ENCODE measurements at regions not wholly inside any gene's neighbourhood (a gene's known extent, or its start where the extent isn't known, plus 50 kb on each side); places are given as distances from the start of the nearest gene placed in this dataset.

- peaks cover 15% of the 10 kb centered on the region for H3K9me3 Mint-ChIP-seq
- H3K36me3 Mint-ChIP-seq (ENCODE audit: low read depth), result peaks cover 8% of the 10 kb centered on the region
- intact Hi-C loops (cut with micrococcal nuclease), result no loop called here
- no peaks in the 10 kb centered on the region for H3K4me1 Mint-ChIP-seq (ENCODE audit: low read depth)
- H3K27me3 Mint-ChIP-seq (ENCODE audit: low read depth), result no peaks in the 10 kb centered on the region
- H3K4me3 Mint-ChIP-seq, result no peak overlapping the region
- no peak for DNase-seq
- no peak overlapping the region for H3K27ac Mint-ChIP-seq
- CTCF ChIA-PET, result no interaction called here
These were observed 88.7 kb upstream of the MAP4K3 start for GRCh38 chr2:39525636-39526412.

DNA sequence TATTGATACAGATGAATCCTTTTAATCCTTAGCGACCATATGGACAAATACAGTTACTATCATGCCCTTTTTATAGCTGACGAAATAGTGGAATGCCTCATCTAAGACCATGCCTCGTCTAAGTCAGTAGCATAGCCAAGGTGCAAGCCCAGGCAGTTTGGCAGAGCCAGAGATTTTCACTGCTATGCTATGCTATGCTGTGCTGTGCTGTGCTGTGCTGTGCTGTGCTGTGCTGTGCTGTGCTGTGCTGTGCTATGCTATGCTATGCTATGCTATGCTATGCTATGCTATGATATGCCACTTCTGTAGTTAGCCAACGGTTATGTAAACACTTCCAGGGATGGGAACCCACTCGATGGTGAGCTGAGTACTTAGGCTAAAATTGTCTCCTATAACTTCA lies 91.6 kb upstream of the MAP4K3 start:
- Mint-ChIP-seq H3K36me3 (ENCODE audit: low read depth) (no peaks in the 10 kb centered on the region), H3K4me3 (no peak overlapping the region), H3K27ac (no peak overlapping the region), H3K9me3 (no peaks in the 10 kb centered on the region), H3K4me1 (ENCODE audit: low read depth) (no peaks in the 10 kb centered on the region), H3K27me3 (ENCODE audit: low read depth) (no peaks in the 10 kb centered on the region)
- intact Hi-C loops (cut with micrococcal nuclease), result no loop called here
- CTCF ChIA-PET, result no interaction called here
- no peak for DNase-seq

DNA sequence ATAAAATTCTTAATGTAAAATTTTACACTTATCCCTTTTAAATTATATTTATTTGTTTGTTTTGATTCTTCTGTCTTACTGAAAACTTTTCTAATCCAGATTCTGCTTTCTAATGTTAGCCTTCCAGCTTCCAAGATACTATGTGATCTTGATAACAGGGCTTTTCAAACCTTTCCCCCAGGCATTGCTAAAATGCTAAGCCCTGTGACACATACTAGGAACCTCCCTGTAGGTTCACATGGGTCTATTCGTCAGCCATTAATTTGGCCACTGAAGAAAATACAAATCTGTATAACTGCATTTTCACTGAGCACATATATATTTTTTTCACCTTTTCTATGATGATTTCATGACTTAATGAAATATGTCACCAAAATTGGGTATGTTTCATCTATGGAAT lies 92.8 kb upstream of the MAP4K3 start:
- H3K27me3 Mint-ChIP-seq (ENCODE audit: low read depth), result no peaks in the 10 kb centered on the region
- no peak for DNase-seq
- intact Hi-C loops (cut with micrococcal nuclease), result loop anchor here (5.0 kb wide), 1 partner anchor 153 kb away; no protein-coding TSS in a partner anchor
- no peak overlapping the region for H3K4me3 Mint-ChIP-seq
- no peaks in the 10 kb centered on the region for H3K9me3 Mint-ChIP-seq
- H3K27ac Mint-ChIP-seq, result no peak overlapping the region
- CTCF ChIA-PET, result no interaction called here
- H3K36me3 Mint-ChIP-seq (ENCODE audit: low read depth), result no peaks in the 10 kb centered on the region
- no peaks in the 10 kb centered on the region for H3K4me1 Mint-ChIP-seq (ENCODE audit: low read depth)

DNA sequence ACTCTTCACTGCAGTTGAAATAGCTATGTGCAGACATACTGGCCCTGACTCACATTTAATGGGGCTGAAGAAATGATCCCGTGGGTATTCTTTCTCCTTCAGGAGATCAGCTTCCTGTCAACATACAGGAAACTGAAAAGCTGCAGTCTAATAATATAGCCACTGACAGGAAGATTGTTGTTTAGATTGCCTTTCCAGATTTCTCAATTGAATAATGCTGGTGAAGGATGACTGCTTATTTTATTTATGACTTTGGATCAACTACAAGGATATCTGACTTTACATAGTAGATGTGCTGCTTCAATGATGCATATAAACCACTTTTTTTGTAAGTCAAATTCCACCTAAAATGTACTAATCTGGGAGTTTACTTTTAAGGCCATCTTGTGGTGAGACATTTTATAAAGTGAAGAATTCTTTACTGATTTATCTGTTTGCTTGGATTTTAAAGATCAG lies 93.4 kb upstream of the MAP4K3 start:
- H3K9me3 Mint-ChIP-seq, result no peaks in the 10 kb centered on the region
- DNase-seq, result no peak
- no peaks in the 10 kb centered on the region for H3K36me3 Mint-ChIP-seq (ENCODE audit: low read depth)
- H3K4me1 Mint-ChIP-seq (ENCODE audit: low read depth), result no peaks in the 10 kb centered on the region
- H3K4me3 Mint-ChIP-seq, result no peak overlapping the region
- no peak overlapping the region for H3K27ac Mint-ChIP-seq
- intact Hi-C loops (cut with micrococcal nuclease), result loop anchor here (5.0 kb wide), 1 partner anchor 153 kb away; no protein-coding TSS in a partner anchor
- no peaks in the 10 kb centered on the region for H3K27me3 Mint-ChIP-seq (ENCODE audit: low read depth)
- CTCF ChIA-PET, result no interaction called here

DNA sequence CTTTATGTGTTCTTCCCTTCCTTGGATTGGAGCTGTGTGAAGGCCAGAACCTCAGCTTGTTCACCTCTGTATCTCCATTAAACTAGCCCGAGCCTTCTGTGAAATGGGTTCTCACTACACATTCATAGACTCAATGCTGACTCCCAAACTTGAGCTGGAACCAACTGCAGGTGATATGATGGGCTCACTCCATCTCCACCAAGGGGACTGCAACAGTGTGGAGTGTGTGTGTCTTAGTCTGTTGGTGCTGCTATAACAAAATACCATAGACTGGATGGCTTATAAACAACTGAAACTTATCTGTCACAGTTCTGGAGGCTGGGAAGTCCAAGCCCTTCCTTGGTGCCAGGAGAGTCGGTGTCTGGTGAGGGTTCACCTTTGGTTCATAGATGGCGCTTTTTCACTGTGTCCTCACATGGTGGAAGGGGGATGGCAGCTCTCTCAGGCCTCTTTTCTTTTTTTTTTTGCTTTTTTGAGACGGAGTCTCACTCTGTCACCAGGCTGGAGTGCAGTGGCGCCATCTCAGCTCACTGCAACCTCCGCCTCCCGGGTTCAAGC lies 94.2 kb upstream of the MAP4K3 start:
- no peaks in the 10 kb centered on the region for H3K36me3 Mint-ChIP-seq (ENCODE audit: low read depth)
- no peak overlapping the region for H3K27ac Mint-ChIP-seq
- DNase-seq, result no peak
- intact Hi-C loops (cut with micrococcal nuclease), result loop anchor here (5.0 kb wide), 1 partner anchor 154 kb away; no protein-coding TSS in a partner anchor
- no peaks in the 10 kb centered on the region for H3K9me3 Mint-ChIP-seq
- no peak overlapping the region for H3K4me3 Mint-ChIP-seq
- no peaks in the 10 kb centered on the region for H3K4me1 Mint-ChIP-seq (ENCODE audit: low read depth)
- CTCF ChIA-PET, result no interaction called here
- no peaks in the 10 kb centered on the region for H3K27me3 Mint-ChIP-seq (ENCODE audit: low read depth)

GRCh38 chr2:39532933-39533332 lies 95.8 kb upstream of the MAP4K3 start:
- Mint-ChIP-seq H3K4me3 (no peak overlapping the region), H3K36me3 (ENCODE audit: low read depth) (no peaks in the 10 kb centered on the region), H3K27me3 (ENCODE audit: low read depth) (no peaks in the 10 kb centered on the region), H3K27ac (no peak overlapping the region), H3K9me3 (no peaks in the 10 kb centered on the region), H3K4me1 (ENCODE audit: low read depth) (peaks cover 11% of the 10 kb centered on the region)
- CTCF ChIA-PET, result no interaction called here
- DNase-seq, result no peak
- intact Hi-C loops (cut with micrococcal nuclease), result loop anchor here (5.0 kb wide), 1 partner anchor 156 kb away; no protein-coding TSS in a partner anchor

DNA sequence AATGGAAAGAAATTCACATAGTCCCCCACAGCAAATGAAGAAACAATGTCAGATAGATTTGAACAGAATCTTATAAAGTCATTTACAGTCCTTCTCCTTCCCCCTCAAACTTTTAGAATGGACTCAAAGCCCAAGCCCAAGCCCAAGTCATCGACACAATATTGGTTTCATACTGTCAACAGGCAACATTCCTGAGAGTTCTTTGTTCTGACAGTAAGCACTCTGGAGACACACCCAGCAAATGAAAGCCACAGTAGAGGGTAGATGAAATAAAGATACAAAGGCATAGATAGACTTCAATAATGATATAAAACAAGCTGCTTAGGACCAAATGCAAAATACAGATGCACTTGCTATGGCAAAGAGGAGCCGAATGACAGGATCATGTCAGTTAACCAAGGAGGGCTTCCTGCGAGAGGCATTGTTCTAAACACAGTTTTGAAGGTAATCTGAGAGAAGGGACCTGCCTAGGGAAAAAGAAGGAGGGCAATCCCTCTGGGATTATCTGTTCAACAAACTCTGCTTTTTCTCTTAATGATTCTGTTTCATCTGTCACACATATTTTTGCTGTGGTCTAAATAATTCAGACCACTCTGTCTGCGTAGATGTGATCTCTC lies 97.1 kb upstream of the MAP4K3 start:
- Mint-ChIP-seq H3K36me3 (ENCODE audit: low read depth) (no peaks in the 10 kb centered on the region), H3K4me3 (no peak overlapping the region), H3K27me3 (ENCODE audit: low read depth) (no peaks in the 10 kb centered on the region), H3K4me1 (ENCODE audit: low read depth) (peaks cover 14% of the 10 kb centered on the region), H3K9me3 (no peaks in the 10 kb centered on the region), H3K27ac (no peak overlapping the region)
- intact Hi-C loops (cut with micrococcal nuclease), result loop anchor here (5.0 kb wide), 1 partner anchor 157 kb away; no protein-coding TSS in a partner anchor
- CTCF ChIA-PET, result no interaction called here
- DNase-seq, result no peak

- Mint-ChIP-seq H3K4me1 (ENCODE audit: low read depth) (peaks cover 14% of the 10 kb centered on the region), H3K27me3 (ENCODE audit: low read depth) (no peaks in the 10 kb centered on the region), H3K4me3 (no peak overlapping the region), H3K36me3 (ENCODE audit: low read depth) (no peaks in the 10 kb centered on the region), H3K9me3 (no peaks in the 10 kb centered on the region), H3K27ac (no peak overlapping the region)
- CTCF ChIA-PET, result no interaction called here
- intact Hi-C loops (cut with micrococcal nuclease), result loop anchor here (5.0 kb wide), 1 partner anchor 197 kb away; no protein-coding TSS in a partner anchor
- DNase-seq, result no peak
These were observed 98.6 kb upstream of the MAP4K3 start for GRCh38 chr2:39535636-39536185.

DNA sequence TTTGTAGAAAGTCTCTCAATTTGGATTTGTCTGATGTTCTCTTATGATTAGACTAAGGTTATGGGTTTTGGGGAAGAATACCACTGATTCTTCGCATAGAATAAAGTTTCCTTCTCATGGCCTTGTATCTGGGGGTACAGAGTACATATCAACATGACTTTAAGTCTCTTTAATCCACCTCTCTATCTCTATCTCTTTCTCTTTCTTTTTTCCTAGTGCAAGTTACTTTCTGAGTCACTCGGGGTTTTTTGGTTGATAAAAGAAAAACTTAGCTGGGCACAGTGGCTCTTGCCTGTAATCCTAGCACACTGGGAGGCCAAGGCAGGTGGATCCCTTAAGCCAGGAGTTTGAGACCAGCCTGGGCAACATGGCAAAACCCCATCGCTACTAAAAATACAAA lies 100.1 kb upstream of the MAP4K3 start:
- DNase-seq, result peak; percentile 19
- Mint-ChIP-seq H3K4me1 (ENCODE audit: low read depth) (peaks cover 16% of the 10 kb centered on the region), H3K27me3 (ENCODE audit: low read depth) (no peaks in the 10 kb centered on the region), H3K9me3 (no peaks in the 10 kb centered on the region), H3K4me3 (no peak overlapping the region), H3K27ac (peak overlapping the region; percentile 39), H3K36me3 (ENCODE audit: low read depth) (no peaks in the 10 kb centered on the region)
- CTCF ChIA-PET, result interaction anchor here (1.0 kb wide), 1 partner anchor 13 kb away, joined by 3 read pairs; no protein-coding TSS in a partner anchor
- intact Hi-C loops (cut with micrococcal nuclease), result loop anchor here (1.0 to 5.0 kb wide), 3 partner anchors 24 to 195 kb away; no protein-coding TSS in a partner anchor

GRCh38 chr2:39538718-39539117 lies 101.6 kb upstream of the MAP4K3 start:
- CTCF ChIA-PET, result interaction anchor here (1.7 kb wide), 1 partner anchor 191 kb away, joined by 3 read pairs; no protein-coding TSS in a partner anchor
- no peak for DNase-seq
- Mint-ChIP-seq H3K27me3 (ENCODE audit: low read depth) (no peaks in the 10 kb centered on the region), H3K4me3 (no peak overlapping the region), H3K36me3 (ENCODE audit: low read depth) (no peaks in the 10 kb centered on the region), H3K27ac (no peak overlapping the region), H3K9me3 (no peaks in the 10 kb centered on the region), H3K4me1 (ENCODE audit: low read depth) (peaks cover 16% of the 10 kb centered on the region)
- intact Hi-C loops (cut with micrococcal nuclease), result loop anchor here (5.0 kb wide), 1 partner anchor 194 kb away; no protein-coding TSS in a partner anchor

DNA sequence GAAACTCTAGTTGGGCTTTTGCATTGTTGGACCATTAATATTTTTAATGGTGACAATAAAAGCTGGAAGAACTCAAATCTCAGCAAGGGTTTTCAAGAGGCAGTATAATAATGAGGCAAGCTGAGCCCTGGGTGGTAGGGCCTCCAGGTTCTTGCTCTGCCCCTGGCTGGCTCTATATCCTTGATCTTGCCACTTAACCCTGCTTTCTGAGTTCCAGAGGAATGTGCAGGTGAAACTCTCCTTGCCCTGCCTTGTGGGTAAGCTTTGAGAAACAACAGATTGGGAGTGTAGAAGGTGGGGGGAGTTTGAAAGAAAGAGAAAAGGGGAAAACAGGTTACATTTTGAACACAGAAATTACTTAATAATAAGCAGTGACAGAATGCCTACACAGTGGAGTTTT lies 103.3 kb upstream of the MAP4K3 start:
- Mint-ChIP-seq H3K4me1 (ENCODE audit: low read depth) (peaks cover 16% of the 10 kb centered on the region), H3K27ac (no peak overlapping the region), H3K9me3 (no peaks in the 10 kb centered on the region), H3K36me3 (ENCODE audit: low read depth) (no peaks in the 10 kb centered on the region), H3K4me3 (no peak overlapping the region), H3K27me3 (ENCODE audit: low read depth) (no peaks in the 10 kb centered on the region)
- no peak for DNase-seq
- CTCF ChIA-PET, result interaction anchor here (1.7 kb wide), 1 partner anchor 189 kb away, joined by 3 read pairs; no protein-coding TSS in a partner anchor
- intact Hi-C loops (cut with micrococcal nuclease), result no loop called here

All from activated naive CD4-positive, alpha-beta T cell treated with anti-CD3 and anti-CD28 coated beads for 36 hours (primary cell).